GM23248 (cell line): ENCODE measurements at regions not wholly inside any gene's neighbourhood (a gene's known extent, or its start where the extent isn't known, plus 50 kb on each side); places are given as distances from the start of the nearest gene placed in this dataset.

ENCODE experiments used
- DNase-seq: peaks from one replicate; pipeline ENCODE4 v3.0.0-alpha.2; 2015
- H2AFZ ChIP-seq: fragments of 200-600 bp; sonication (generic); 2 replicates; pipeline ENCODE4 v1.6.1; 2016; ENCODE audit warnings: antibody characterized with exemption
- H3F3A ChIP-seq: fragments of 200-600 bp; sonication (generic); 2 replicates; pipeline ENCODE4 v1.6.1; 2016; ENCODE audit warnings: mild to moderate bottlenecking, antibody characterized with exemption, mixed run types; ENCODE audit not compliant: insufficient read depth
- H3K27ac ChIP-seq: fragments of 200-600 bp; sonication (generic); 2 replicates; pipeline ENCODE4 v1.5.1; 2016; ENCODE audit warnings: mild to moderate bottlenecking
- H3K27me3 ChIP-seq: fragments of 200-600 bp; sonication (generic); replicated peaks from 2 replicates; pipeline ENCODE4 v1.6.1; 2016; ENCODE audit warnings: mild to moderate bottlenecking; ENCODE audit not compliant: insufficient read depth
- H3K36me3 ChIP-seq: fragments of 200-600 bp; sonication (generic); 2 replicates; pipeline ENCODE4 v1.6.1; 2016; ENCODE audit warnings: low read depth, mild to moderate bottlenecking
- H3K4me1 ChIP-seq: fragments of 200-600 bp; sonication (generic); 2 replicates; pipeline ENCODE4 v1.6.1; 2016; ENCODE audit warnings: mild to moderate bottlenecking; ENCODE audit not compliant: insufficient read depth
- H3K4me2 ChIP-seq: fragments of 200-600 bp; sonication (generic); one replicate; pipeline ENCODE4 v1.6.1; 2016; ENCODE audit warnings: mild to moderate bottlenecking; ENCODE audit not compliant: unreplicated experiment
- H3K4me3 ChIP-seq: fragments of 200-600 bp; sonication (generic); 2 replicates; pipeline ENCODE4 v1.5.1; 2016; ENCODE audit warnings: mild to moderate bottlenecking
- H3K79me2 ChIP-seq: fragments of 200-600 bp; sonication (generic); 2 replicates; pipeline ENCODE4 v1.6.1; 2016; ENCODE audit warnings: mild to moderate bottlenecking; ENCODE audit not compliant: insufficient read depth
- H3K9ac ChIP-seq: fragments of 200-600 bp; sonication (generic); 2 replicates; pipeline ENCODE4 v1.6.1; 2016; ENCODE audit warnings: mild to moderate bottlenecking
- H3K9me2 ChIP-seq: fragments of 200-600 bp; sonication (generic); 2 replicates; pipeline ENCODE4 v1.6.1; 2016; ENCODE audit warnings: mixed run types, mild to moderate bottlenecking, moderate library complexity; ENCODE audit not compliant: insufficient read depth
- H3K9me3 ChIP-seq: fragments of 200-600 bp; sonication (generic); one replicate; pipeline ENCODE4 v1.6.1; 2017; ENCODE audit warnings: low read depth
- H4K20me1 ChIP-seq: fragments of 200-600 bp; sonication (generic); 2 replicates; pipeline ENCODE4 v1.6.0; 2016; ENCODE audit not compliant: insufficient read depth
- EZH2 ChIP-seq: fragments of 200-600 bp; sonication (generic); IDR thresholded peaks from 2 replicates; pipeline ENCODE4 v1.6.1; 2018; ENCODE audit warnings: antibody characterized with exemption, mild to moderate bottlenecking; ENCODE audit not compliant: insufficient read depth, poor library complexity, severe bottlenecking
- EZH2phosphoT487 ChIP-seq: fragments of 200-600 bp; sonication (generic); IDR thresholded peaks from 2 replicates; pipeline ENCODE4 v1.6.1; 2018; ENCODE audit warnings: antibody characterized with exemption, moderate library complexity, mild to moderate bottlenecking, low read depth; ENCODE audit not compliant: insufficient read depth
- WGBS, 2 experiments: methylation state at CpG; one replicate each; pipeline ENCODE4 v1.1.6; 2015 to 2017; ENCODE audit warnings: low lambda C conversion rate in 2 of 2, low coverage in 1 of 2; ENCODE audit errors: missing lambda C conversion rate in 2 of 2; 5-methylcytosine and 5-hydroxymethylcytosine counted together
- in situ Hi-C: fragments of 300-500 bp; cut with MboI; formaldehyde crosslinking; loops from 2 replicates; pipeline ENCODE4 v1.15.0; 2020

- 55 to 57% methylated on average over 7 of the region's 7 CpGs for WGBS, 2 experiments
- Histone ChIP-seq H3K9ac (no peak overlapping the region), H3K4me3 (no peak overlapping the region), H3K9me2 (no peaks in the 10 kb centered on the region), H3K36me3 (no peaks in the 10 kb centered on the region), H3F3A (no peaks in the 10 kb centered on the region), H3K9me3 (no peaks in the 10 kb centered on the region), H4K20me1 (no peaks in the 10 kb centered on the region), H3K27me3 (no peaks in the 10 kb centered on the region; the same call in 1 of the 2 replicates), H3K27ac (no peak overlapping the region), H3K4me2 (no peak overlapping the region), H3K4me1 (no peaks in the 10 kb centered on the region), H3K79me2 (no peaks in the 10 kb centered on the region), H2AFZ (no peak overlapping the region)
- TF ChIP-seq EZH2 (no peak), EZH2phosphoT487 (no peak)
- DNase-seq, result no peak
- in situ Hi-C loops, result no loop called here
Measured at GRCh38 chr18:27862041-27862682, 314.8 kb downstream of the CDH2 start.

GRCh38 chr18:27861539-27861938 is 315.4 kb downstream of the CDH2 start:
- Histone ChIP-seq H3F3A (no peaks in the 10 kb centered on the region), H3K9me3 (no peaks in the 10 kb centered on the region), H3K79me2 (no peaks in the 10 kb centered on the region), H3K4me2 (no peak overlapping the region), H3K36me3 (no peaks in the 10 kb centered on the region), H4K20me1 (no peaks in the 10 kb centered on the region), H3K9me2 (no peaks in the 10 kb centered on the region), H3K9ac (no peak overlapping the region), H3K4me3 (no peak overlapping the region), H3K27me3 (no peaks in the 10 kb centered on the region; the same call in 1 of the 2 replicates), H3K4me1 (no peaks in the 10 kb centered on the region), H2AFZ (no peak overlapping the region), H3K27ac (no peak overlapping the region)
- WGBS, 2 experiments, result 47 to 50% methylated on average over 9 of the region's 9 CpGs
- no peak for DNase-seq
- TF ChIP-seq EZH2phosphoT487 (no peak), EZH2 (no peak)
- in situ Hi-C loops, result no loop called here

- TF ChIP-seq EZH2, result no peak
- no peak for TF ChIP-seq EZH2phosphoT487
- Histone ChIP-seq H3K9me2 (no peaks in the 10 kb centered on the region), H3K79me2 (no peaks in the 10 kb centered on the region), H3F3A (no peaks in the 10 kb centered on the region), H3K27me3 (no peaks in the 10 kb centered on the region; the same call in 1 of the 2 replicates), H3K4me2 (peak overlapping the region; percentile 55), H3K4me3 (no peak overlapping the region; the same call in 1 of the 2 replicates), H3K36me3 (no peaks in the 10 kb centered on the region), H4K20me1 (no peaks in the 10 kb centered on the region), H3K9me3 (no peaks in the 10 kb centered on the region), H3K27ac (no peak overlapping the region), H2AFZ (peak overlapping the region; percentile 63), H3K4me1 (no peaks in the 10 kb centered on the region), H3K9ac (no peak overlapping the region)
- DNase-seq, result peak; percentile 44
- in situ Hi-C loops, result no loop called here
- 9 to 16% methylated on average over 4 of the region's 4 CpGs for WGBS, 2 experiments
Measured at GRCh38 chr18:27860701-27861107, 316.2 kb downstream of the CDH2 start.

- TF ChIP-seq EZH2, result no peak
- TF ChIP-seq EZH2phosphoT487, result no peak
- no peak overlapping the region for H3K9ac ChIP-seq
- no peak for DNase-seq
- H3K4me3 ChIP-seq, result no peak overlapping the region
- in situ Hi-C loops, result no loop called here
- no peak overlapping the region for H3K27ac ChIP-seq
- H3K27me3 ChIP-seq, result no peaks in the 10 kb centered on the region; the same call in 1 of the 2 replicates
- H3K4me1 ChIP-seq, result no peaks in the 10 kb centered on the region
- no peaks in the 10 kb centered on the region for H3F3A ChIP-seq
- H3K4me2 ChIP-seq, result peak overlapping the region; percentile 55
- no peaks in the 10 kb centered on the region for H3K9me2 ChIP-seq
- H4K20me1 ChIP-seq, result no peaks in the 10 kb centered on the region
- H3K36me3 ChIP-seq, result no peaks in the 10 kb centered on the region
- H3K79me2 ChIP-seq, result no peaks in the 10 kb centered on the region
- WGBS, 2 experiments, result 58 to 62% methylated on average over 4 of the region's 4 CpGs
- no peaks in the 10 kb centered on the region for H3K9me3 ChIP-seq
- 0 out of 2 replicates have a peak overlapping the region, but pooled peaks have one; percentile 63 for H2AFZ ChIP-seq
Measured at GRCh38 chr18:27860011-27860410, 316.9 kb downstream of the CDH2 start.

- Histone ChIP-seq H3K27ac (no peak overlapping the region), H3K79me2 (no peaks in the 10 kb centered on the region), H3K9ac (no peak overlapping the region), H3F3A (no peaks in the 10 kb centered on the region), H3K4me1 (no peaks in the 10 kb centered on the region), H3K4me2 (no peak overlapping the region), H3K9me2 (no peaks in the 10 kb centered on the region), H2AFZ (no peak overlapping the region), H4K20me1 (no peaks in the 10 kb centered on the region), H3K9me3 (no peaks in the 10 kb centered on the region), H3K36me3 (no peaks in the 10 kb centered on the region), H3K4me3 (no peak overlapping the region), H3K27me3 (no peaks in the 10 kb centered on the region)
- TF ChIP-seq EZH2phosphoT487 (no peak), EZH2 (no peak)
- WGBS, 2 experiments, result 35% methylated on average over 1 of the region's 1 CpG
- DNase-seq, result no peak
- in situ Hi-C loops, result no loop called here
Measured at GRCh38 chr18:27856820-27857219, 320.1 kb downstream of the CDH2 start.
